Dermis microvascular lymphatic vessel endothelial cell (primary cell): ENCODE measurements at regions not wholly inside any gene's neighbourhood (a gene's known extent, or its start where the extent isn't known, plus 50 kb on each side); places are given as distances from the start of the nearest gene placed in this dataset.
"Not testable (repeated sequence)": the region's sequence is repeated elsewhere in the genome, so short reads cannot be mapped to it uniquely, and the experiment has no call there.

Experiments
- DNase-seq, 2 donors: peaks; one replicate each; pipeline versions ENCODE4 v3.0.0 to v3.0.0-alpha.2; 2010; ENCODE audit warnings: low read depth in 2 of 2

DNA sequence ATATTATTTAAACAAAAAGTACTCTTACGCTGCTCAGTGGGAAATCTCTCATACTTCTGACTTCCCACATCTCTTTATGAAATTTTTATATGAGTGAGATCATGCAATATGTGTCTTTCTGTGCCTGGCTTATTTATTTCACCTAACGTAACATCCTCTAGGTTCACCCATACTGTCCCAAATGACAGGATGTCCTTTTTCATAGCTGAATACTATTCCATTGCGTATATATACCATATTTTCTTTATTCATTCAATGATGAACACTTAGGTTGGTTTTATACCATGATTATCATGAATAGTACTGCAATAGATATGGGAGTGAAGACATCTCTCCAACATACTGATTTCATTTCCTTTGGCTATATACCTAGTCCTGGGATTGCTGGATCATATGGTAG is 57.8 kb upstream of the TPP2 start:
- no peak for DNase-seq

DNA sequence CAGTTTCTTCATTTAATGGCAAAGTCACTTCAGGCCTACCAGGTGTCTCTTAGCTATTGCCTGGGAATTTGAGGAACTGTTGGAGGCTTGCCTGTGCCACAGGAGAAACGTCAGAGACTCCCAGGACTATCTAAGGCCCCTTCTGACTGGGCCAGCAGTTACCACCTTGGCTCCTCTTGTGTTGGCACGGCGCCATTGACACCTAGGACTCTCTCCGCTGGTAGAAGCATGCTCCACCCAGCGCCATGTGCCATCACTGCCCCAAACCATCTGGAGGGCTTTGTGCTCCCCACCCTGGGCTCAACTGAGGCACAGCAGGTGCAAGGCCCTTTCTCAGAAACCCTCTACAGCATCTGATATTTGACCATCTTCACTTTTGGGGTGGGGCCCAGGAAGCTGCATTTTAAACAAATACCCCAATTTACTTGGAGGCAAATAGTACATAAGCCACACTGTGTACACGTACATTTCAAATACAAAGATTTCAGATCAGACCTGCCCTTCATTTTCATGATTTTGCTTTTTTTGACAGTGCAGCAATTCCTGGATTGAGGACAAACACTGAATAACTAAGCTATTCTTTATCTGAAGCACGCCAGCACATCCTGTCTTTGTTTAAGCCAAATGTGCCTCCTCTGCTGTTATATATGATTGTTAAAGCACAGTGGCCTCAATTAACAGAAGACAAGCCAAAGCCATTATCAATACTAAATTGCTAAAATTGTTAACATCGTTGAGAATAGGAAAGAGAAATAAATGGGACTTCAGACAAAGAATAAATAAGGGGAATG is 59.9 kb upstream of the TPP2 start:
- peak; percentile 67 for DNase-seq

DNA sequence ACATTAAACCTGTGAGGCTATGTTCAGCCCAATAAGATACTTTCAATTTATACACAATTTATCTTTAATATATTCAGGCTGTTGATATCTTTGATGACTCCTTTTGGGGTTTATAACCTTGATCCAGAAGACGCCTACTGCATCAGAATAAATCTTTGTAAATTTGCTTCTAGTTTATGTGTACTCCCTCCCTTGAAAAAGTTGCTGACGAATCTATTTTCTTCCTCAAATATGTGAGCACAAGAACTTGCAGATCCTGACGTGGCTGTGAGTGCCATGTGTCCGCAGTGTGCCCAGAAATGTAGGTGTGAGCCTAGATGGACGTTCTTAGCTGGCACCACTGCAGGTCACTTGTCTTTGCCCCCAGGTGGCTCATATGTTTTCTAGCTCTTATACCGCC is 60.6 kb upstream of the TPP2 start:
- DNase-seq = no peak

DNA sequence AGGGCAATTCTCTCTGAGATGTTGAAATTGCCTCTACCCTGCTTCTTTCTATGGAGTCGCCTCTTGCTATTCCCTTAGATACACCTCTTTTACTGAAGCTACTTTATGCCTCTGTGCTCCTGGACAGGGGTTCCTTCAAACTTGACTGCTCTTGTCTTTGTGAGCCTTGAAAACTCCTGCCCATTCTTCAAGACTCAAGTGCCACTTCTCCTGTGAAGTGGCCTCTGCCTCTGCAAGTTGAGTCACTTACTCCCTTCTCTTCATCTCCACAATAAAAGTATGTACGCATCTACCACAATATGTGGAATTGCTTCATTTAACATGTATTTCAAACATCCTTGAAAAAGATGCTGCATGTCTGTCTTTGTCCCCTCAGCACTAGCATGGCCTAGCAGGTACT is 66.0 kb upstream of the TPP2 start:
- no peak for DNase-seq

DNA sequence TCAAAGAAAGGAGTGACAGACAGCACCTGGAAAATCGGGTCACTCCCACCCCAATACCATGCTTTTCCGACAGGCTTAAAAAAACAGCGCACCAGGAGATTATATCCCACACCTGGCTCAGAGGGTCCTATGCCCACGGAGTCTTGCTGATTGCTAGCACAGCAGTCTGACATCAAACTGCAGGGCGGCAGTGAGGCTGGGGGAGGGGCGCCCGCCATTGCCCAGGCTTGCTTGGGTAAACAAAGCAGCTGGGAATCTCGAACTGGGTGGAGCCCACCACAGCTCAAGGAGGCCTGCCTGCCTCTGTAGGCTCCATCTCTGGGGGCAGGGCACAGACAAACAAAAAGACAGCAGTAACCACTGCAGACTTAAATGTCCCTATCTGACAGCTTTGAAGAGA is 74.5 kb upstream of the TPP2 start:
- DNase-seq = not testable (repeated sequence)

DNA sequence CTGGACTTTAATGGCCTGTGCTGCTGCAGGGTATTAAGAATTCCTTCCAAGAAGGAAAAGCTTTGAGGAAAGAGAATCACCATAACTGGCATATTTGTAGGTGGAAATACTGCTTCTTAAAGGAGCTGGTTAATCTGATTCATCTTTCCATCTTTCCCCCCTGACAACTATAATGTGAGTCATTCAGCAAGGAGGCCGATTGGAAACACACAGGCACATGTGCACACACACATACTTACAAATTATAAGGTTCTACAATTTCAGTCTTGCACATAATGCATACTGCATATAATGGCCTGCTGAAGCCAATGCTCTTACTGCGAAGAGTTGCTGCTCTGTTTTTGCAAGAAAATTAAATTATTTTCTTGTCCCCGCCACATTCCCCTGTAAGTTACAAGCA is 78.8 kb upstream of the TPP2 start:
- no peak for DNase-seq

DNA sequence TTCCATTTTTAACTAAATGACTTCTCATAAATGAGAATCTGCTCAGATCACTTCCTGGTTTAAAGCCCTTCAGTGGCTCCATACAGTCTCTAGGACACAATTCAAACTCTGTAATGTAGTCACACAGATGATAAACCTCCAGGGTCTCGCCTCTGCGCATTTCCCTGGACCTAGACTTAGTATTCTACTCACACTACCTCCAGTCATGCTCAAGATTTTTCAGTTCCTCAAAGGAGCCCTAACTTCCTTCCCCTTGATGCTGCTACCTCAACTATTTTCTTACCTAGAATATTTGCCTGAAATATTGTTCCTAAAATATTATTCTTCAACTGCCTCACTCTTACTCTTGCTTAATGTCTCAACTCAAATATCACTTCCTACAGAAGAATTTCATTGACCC is 86.7 kb upstream of the TPP2 start:
- no peak for DNase-seq

DNA sequence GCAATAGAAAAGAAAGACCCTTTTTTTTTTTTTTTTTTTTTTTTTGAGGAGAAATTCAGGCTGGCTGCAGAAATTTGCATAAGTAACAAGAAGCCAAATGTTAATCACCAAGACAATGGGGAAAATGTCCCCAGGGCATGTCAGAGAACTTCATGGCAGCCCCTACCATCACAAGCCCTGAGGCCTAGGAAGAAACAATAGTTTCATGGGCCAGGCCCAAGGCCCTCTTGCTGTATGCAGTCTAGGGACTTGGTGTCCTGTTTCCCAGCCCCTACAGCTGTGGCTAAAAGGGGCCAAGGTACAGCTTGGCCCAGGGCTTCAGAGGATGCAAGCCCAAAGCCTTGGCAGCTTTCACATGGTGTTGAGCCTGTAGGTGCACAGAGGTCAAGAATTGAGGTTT is 88.4 kb upstream of the TPP2 start:
- no peak for DNase-seq

DNA sequence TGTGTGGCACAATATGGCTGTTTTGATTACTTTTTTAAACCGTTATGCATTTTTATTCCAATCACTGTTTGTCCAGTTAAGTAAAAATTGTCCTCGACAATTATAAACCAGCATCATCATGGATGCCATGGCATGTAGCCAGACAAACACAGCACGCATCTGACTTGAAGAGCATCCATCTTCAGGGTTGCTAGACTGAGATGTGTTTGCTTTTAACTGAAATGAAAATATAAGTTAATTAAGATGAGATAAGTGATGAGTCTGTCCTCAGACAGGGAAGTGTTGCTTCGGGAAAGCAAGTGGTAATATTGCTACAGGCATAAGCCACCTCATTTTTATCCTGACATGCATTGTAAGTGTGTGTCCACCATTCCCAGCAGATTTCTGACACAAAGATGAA is 92.8 kb upstream of the TPP2 start:
- DNase-seq = no peak

DNA sequence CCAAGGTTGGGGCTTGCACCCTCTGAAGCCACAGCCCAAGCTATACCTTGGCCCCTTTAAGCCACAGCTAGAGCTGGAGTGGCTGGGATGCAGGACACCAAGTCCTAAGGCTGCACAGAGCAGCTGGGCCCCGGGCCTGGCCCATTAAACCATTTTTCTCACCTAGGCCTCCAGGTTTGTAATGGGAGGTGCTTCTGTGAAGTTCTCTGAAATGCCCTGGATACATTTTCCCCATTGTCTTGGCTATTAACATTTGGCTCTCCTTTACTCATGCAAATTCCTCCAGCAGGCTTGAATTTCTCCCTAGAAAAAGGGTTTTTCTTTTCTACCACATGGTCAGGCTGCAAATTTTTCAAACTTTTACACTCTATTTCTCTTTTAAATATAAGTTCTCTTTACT is 93.8 kb upstream of the FGF14 start:
- DNase-seq = no peak

DNA sequence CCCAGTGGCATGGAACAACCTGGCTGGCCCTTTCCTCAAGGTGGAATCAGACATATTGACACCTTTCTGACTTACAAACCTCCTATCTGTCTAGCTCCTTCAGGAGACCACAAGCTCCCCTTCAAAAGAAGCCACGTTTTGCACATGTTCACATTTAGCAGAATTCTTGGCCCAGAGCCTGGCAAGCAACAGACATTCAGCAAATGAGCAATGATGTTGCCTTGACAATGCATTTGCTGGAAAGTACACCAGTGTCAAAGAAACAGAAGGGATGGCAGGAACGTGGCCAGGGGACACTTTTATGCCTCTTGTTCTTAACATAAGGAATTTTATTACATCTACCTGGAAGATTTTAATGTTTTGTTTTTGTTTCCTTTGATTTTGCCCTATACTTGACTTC is 85.5 kb upstream of the FGF14 start:
- DNase-seq = no peak

DNA sequence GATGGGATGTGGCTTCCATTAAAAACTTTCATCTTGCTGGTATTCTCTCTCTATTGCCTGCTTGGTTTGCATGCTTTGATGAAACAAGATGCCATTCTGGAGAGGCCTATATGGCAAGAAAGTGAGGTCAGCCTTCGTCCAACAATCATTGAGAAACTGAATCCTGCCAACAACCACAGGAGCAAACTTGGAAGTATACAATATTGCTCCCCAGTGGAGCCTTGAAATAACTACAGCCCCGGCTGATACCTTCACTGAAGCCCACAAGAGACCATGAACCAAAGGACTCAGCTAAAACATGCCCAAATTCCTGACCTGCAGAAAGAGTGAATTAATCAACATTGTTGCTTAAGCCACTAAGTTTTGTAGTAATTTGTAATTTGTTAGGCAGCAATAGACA is 82.5 kb upstream of the FGF14 start:
- no peak for DNase-seq

DNA sequence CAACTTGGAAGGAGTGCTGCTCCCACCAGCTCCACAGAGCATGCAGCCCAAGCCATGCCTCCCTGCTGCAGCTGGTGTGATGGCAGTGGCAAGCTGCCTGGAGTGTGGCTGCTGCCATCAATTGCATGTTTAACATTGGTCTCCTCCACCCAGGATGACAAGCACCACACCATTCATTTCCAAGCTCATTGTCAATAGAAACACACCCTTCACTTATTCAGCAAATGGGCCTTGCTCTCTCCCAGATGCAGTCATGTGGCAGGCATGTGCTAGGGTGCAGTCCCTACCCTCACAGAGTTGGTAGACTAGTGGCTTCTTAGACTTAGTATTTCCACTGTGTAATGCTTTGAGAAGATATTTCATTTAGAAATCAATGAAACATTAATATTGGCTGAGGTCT is 70.8 kb upstream of the FGF14 start:
- no peak for DNase-seq

DNA sequence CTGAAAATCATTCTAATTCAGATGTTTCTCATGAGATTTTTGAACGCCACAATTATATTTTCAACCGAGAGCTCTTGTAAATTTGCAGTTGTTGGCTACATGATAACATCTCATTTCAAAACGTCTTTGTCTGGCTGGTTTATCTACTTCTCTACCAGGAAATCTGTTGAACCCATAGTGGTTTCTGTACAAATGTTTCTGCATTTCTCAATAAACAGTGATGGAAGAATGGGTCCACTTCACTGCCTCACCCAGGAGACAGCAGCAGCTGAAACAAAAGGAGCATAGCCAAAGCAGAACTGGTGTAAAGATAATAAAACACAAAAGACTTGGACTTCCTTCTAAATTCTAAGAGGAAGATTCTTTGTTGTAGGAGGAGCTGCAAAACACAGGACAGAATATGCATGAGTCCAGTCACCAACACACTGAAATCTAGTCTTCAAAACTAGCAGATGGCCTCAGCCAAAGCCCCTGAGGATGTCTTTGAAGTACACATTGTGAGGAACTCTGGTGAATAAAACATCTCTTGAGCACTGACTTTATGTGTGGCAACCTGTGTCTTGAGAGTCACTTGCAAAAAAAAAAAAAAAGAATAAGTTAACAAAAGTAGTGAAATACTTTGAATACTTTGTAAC is 68.6 kb upstream of the FGF14 start:
- DNase-seq = no peak

DNA sequence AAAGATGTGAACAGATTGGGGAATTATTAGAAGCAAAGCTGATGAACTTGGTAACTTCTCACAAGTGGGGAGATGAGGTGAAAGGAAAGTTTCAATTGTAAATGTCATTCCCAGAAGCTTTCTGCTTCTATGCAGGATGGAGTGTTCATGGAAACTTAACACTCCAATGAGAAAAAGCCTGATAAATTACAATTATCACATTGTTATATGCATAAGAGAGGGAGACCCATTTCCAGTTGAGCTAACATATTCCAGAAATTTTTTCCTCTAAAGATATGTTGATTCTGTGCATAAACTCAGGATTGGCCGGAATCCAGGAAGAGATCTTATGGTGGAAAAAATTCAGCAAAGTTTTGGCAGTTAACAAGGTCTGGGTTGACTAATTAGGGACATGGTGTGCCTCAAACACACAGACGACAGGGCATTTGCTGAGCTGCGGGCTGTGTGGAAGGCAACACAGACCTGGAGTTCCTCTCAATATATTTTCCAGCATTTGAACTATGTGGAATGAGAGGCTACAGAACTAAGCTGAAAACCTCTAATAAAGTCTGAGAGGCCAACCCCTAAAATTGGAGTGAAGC is 64.9 kb upstream of the FGF14 start:
- no peak for DNase-seq

DNA sequence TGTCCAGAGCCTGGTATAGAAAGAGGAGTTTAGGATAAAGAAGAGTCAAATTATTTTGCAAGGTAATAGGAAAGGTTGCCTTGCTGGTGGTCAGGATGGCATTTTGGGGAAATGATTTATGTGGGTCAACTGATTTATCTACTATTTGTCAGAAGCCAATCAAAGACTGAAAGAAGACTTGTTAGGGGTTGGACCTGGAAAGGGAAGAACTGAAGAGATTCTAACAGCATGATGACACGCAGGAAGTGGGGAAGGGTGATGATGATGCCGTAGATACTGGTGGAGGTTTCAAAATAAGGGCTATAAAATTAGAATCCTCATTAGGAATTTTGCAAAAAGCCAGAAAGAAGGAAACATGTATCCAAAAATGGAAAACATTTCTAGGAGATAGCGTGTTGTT is 60.7 kb upstream of the FGF14 start:
- no peak for DNase-seq

DNA sequence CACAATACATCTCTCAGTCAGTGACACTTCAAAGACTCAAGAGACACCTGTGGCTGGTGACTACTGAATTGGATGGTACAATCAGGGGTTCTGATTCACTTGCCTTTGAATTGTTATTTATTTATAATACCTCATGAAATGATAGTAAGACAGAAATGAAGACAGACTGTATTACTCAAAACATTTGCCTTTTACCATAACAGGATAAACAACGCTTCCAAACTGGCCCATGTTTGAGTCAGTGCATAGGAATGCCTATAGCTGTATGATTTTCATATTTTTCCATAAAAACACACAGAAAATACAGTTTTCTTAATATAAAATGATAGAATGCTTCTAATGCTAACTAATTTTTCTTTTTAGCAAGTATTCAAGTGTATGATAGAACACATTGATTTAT is 59.5 kb upstream of the FGF14 start:
- DNase-seq = no peak

DNA sequence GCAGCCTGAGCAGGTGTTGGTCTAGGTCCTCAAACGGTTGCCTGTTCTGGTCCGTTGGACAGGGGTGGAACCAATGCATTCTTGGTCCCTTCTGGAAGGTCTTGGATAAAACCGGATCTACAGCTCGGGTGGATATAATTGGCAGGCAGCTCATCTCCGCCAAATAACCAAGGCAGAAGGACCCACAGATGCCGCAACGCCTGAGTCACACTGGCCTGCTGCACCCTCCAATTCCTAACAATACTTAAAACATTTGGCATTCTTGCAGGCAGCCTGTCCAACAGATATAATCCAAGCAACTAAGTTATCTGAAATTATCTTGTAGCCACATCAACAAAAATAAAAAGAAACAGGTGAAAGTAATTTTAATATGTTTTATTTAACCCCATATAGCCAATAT is 59.0 kb upstream of the FGF14 start:
- DNase-seq = no peak

DNA sequence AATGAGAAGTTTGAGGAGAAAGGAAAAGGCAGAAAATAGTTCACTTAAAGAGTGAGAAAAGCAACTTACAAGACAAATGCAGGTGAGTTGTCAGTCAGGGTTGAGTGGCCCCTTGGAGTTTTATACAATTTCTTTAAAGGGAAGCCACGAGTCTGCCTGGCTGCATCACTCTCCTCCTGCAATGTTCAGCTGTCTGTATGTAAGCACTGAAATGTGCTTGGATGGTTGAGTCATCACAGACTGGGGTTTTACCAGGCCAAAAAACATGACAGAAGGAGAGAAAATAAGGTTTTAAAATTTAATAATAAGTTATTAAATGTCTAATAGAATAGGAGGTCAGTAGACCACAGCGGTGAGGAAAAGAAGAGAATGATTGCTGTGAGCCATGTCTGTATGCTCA is 51.0 kb upstream of the FGF14 start:
- no peak for DNase-seq
